ENCODE measurements at regions not wholly inside any gene's neighbourhood (a gene's known extent, or its start where the extent isn't known, plus 50 kb on each side); places are given as distances from the start of the nearest gene placed in this dataset.

DNA sequence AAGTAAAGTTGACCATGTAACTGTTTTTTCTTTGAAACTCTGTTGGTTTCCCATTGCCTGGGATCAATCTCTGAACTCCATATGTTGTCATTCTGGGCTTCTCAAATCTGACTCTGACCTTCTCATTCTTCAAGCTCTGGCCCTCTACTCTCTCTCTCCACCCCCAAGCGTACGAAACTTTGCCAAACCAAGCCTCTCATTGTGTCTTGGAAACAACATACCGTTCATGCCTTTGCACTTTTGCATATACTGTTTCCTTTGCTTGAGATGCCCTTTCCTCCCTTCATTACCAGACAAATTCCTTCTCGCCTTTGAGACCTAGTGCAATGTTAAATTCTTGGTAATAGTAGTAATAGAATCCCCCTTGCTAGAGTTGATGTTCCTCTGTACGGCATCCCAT lies 113.7 kb downstream of the OLFM4 start:
- Histone ChIP-seq H3K9me3 (ENCODE audit: control insufficient read depth, low read depth, low read length) (no peaks in the 10 kb centered on the region), H2AFZ (ENCODE audit: control insufficient read depth, low read length) (no peak overlapping the region), H3K79me2 (ENCODE audit: control insufficient read depth, insufficient read depth, low read length) (no peaks in the 10 kb centered on the region), H3K27me3 (ENCODE audit: control insufficient read depth, extremely low read depth, insufficient read depth, low read length) (no peaks in the 10 kb centered on the region), H3K4me2 (ENCODE audit: control insufficient read depth, extremely low read depth, insufficient read depth, low read depth, low read length) (no peak overlapping the region), H3K4me3 (ENCODE audit: control insufficient read depth in 2 of 3, extremely low read depth in 1 of 3, insufficient read depth in 2 of 3, low read depth in 1 of 3, low read length in 3 of 3) (no peak overlapping the region), H3K27ac (ENCODE audit: control insufficient read depth, insufficient read depth, low read length) (no peak overlapping the region), H3K4me1 (ENCODE audit: control insufficient read depth, extremely low read depth, insufficient read depth, low read length) (no peaks in the 10 kb centered on the region), H3K9ac (ENCODE audit: control insufficient read depth, extremely low read depth, insufficient read depth, low read length) (no peak overlapping the region), H4K20me1 (ENCODE audit: control insufficient read depth, extremely low read depth, insufficient read depth, low read length) (no peaks in the 10 kb centered on the region), H3K9me1 (ENCODE audit: control insufficient read depth, extremely low read depth, insufficient read depth, low read length) (no peaks in the 10 kb centered on the region), H3K36me3 (ENCODE audit: control insufficient read depth in 2 of 2, extremely low read depth in 1 of 2, insufficient read depth in 2 of 2, low read length in 2 of 2) (no peaks in the 10 kb centered on the region)
- FAIRE-seq: no peak
- DNase-seq (ENCODE audit: low read depth, low spot score): no peak
- dilution Hi-C loops (cut with MboI; ENCODE audit: extremely low pct_ligation_motif_present, low sequenced_read_pairs): no loop called here
- TF ChIP-seq, protein P1, sequence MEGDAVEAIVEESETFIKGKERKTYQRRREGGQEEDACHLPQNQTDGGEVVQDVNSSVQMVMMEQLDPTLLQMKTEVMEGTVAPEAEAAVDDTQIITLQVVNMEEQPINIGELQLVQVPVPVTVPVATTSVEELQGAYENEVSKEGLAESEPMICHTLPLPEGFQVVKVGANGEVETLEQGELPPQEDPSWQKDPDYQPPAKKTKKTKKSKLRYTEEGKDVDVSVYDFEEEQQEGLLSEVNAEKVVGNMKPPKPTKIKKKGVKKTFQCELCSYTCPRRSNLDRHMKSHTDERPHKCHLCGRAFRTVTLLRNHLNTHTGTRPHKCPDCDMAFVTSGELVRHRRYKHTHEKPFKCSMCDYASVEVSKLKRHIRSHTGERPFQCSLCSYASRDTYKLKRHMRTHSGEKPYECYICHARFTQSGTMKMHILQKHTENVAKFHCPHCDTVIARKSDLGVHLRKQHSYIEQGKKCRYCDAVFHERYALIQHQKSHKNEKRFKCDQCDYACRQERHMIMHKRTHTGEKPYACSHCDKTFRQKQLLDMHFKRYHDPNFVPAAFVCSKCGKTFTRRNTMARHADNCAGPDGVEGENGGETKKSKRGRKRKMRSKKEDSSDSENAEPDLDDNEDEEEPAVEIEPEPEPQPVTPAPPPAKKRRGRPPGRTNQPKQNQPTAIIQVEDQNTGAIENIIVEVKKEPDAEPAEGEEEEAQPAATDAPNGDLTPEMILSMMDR (optimal IDR thresholded peaks at IDR 0.05 in 1 of 3, IDR thresholded peaks at IDR 0.05 in 1 of 3, conservative IDR thresholded peaks at IDR 0.05 in 1 of 3; ENCODE audit: extremely low read depth in 1 of 3, insufficient read depth in 2 of 3, low read length in 3 of 3): no peak
- TF ChIP-seq EZH2 (IDR thresholded peaks at IDR 0.05; ENCODE audit: low read length): no peak

DNA sequence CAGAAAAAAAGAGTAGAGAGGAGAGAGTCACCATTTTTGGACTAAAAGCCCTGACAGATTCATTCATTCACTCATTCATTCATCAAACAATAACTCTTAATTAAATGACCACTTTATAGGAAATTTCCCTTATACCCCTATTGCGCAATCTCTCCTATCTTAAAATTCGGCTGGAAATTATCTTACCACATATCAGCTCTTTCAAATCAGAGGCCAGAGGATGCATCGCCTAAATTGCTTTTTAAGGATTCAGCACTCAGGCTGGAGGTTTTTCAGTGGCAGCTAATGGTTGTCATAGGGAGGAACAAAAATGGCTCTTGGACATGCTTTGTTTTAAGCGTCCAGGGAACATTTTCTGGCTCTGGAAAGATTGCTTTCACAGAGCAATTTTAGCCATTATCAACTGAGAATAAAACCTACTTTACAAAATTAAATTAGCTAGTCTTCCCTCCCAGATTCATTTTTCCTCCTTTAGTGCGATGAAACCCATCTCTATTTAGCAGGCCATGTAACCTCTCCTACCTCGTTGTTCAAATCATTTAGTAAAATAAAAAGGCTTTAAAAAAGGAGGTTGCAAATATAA lies 115.2 kb downstream of the OLFM4 start:
- no peak overlapping the region for H3K9ac ChIP-seq (ENCODE audit: control insufficient read depth, extremely low read depth, insufficient read depth, low read length)
- no peak for DNase-seq (ENCODE audit: low read depth, low spot score)
- no peaks in the 10 kb centered on the region for H3K27me3 ChIP-seq (ENCODE audit: control insufficient read depth, extremely low read depth, insufficient read depth, low read length)
- dilution Hi-C loops (cut with MboI; ENCODE audit: extremely low pct_ligation_motif_present, low sequenced_read_pairs): no loop called here
- H3K9me1 ChIP-seq (ENCODE audit: control insufficient read depth, extremely low read depth, insufficient read depth, low read length): no peaks in the 10 kb centered on the region
- H2AFZ ChIP-seq (ENCODE audit: control insufficient read depth, low read length): no peak overlapping the region
- H3K4me3 ChIP-seq (ENCODE audit: control insufficient read depth in 2 of 3, extremely low read depth in 1 of 3, insufficient read depth in 2 of 3, low read depth in 1 of 3, low read length in 3 of 3): no peak overlapping the region
- H3K36me3 ChIP-seq (ENCODE audit: control insufficient read depth in 2 of 2, extremely low read depth in 1 of 2, insufficient read depth in 2 of 2, low read length in 2 of 2): no peaks in the 10 kb centered on the region
- no peaks in the 10 kb centered on the region for H4K20me1 ChIP-seq (ENCODE audit: control insufficient read depth, extremely low read depth, insufficient read depth, low read length)
- no peaks in the 10 kb centered on the region for H3K4me1 ChIP-seq (ENCODE audit: control insufficient read depth, extremely low read depth, insufficient read depth, low read length)
- TF ChIP-seq EZH2 (IDR thresholded peaks at IDR 0.05; ENCODE audit: low read length): no peak
- TF ChIP-seq, protein P1 (optimal IDR thresholded peaks at IDR 0.05 in 1 of 3, IDR thresholded peaks at IDR 0.05 in 1 of 3, conservative IDR thresholded peaks at IDR 0.05 in 1 of 3; ENCODE audit: extremely low read depth in 1 of 3, insufficient read depth in 2 of 3, low read length in 3 of 3): no peak
- H3K79me2 ChIP-seq (ENCODE audit: control insufficient read depth, insufficient read depth, low read length): no peaks in the 10 kb centered on the region
- FAIRE-seq: no peak
- H3K27ac ChIP-seq (ENCODE audit: control insufficient read depth, insufficient read depth, low read length): no peak overlapping the region
- H3K9me3 ChIP-seq (ENCODE audit: control insufficient read depth, low read depth, low read length): no peaks in the 10 kb centered on the region
- H3K4me2 ChIP-seq (ENCODE audit: control insufficient read depth, extremely low read depth, insufficient read depth, low read depth, low read length): no peak overlapping the region
